Sigmoid colon (tissue), 6 donors: ENCODE measurements at regions not wholly inside any gene's neighbourhood (a gene's known extent, or its start where the extent isn't known, plus 50 kb on each side); places are given as distances from the start of the nearest gene placed in this dataset.
"Not testable (repeated sequence)": the region's sequence is repeated elsewhere in the genome, so short reads cannot be mapped to it uniquely, and the experiment has no call there.

Experiments
- DNase-seq: peaks from one replicate; pipeline ENCODE4 v3.0.0-alpha.2; 2019
- H3K27ac ChIP-seq, 4 donors: fragments of 200-600 bp; sonication (generic); one replicate each; pipeline ENCODE4 v1.5.1; 2016 to 2019; ENCODE audit warnings: mild to moderate bottlenecking in 1 of 4
- H3K27me3 ChIP-seq, 3 donors: fragments of 200-600 bp; sonication (generic); one replicate each; pipeline ENCODE4 v1.5.1; 2019; ENCODE audit warnings: mild to moderate bottlenecking in 1 of 3
- H3K36me3 ChIP-seq, 4 donors: fragments of 200-600 bp; sonication (generic); one replicate each; pipeline ENCODE4 v1.5.1; 2016 to 2019
- H3K4me1 ChIP-seq, 4 donors: fragments of 200-600 bp; sonication (generic); one replicate each; pipeline ENCODE4 v1.5.1; 2017 to 2019
- H3K4me3 ChIP-seq, 4 donors: fragments of 200-600 bp; sonication (generic); one replicate each; pipeline ENCODE4 v1.5.1; 2017 to 2019; ENCODE audit warnings: mild to moderate bottlenecking in 2 of 4, moderate library complexity in 1 of 4
- H3K9me3 ChIP-seq, 4 donors: fragments of 200-600 bp in 3 of 4; sonication (generic) in 3 of 4; one replicate each; pipeline versions ENCODE4 v1.5.1 to v1.6.1; 2013 to 2019
- CTCF ChIP-seq, 4 experiments: fragments of 450-650 bp in 3 of 4; fragments of 200-600 bp in 1 of 4; IDR thresholded peaks; one replicate each; pipeline ENCODE4 v1.5.1; 2016 to 2019; ENCODE audit warnings: antibody characterized with exemption in 4 of 4, mild to moderate bottlenecking in 3 of 4, moderate library complexity in 2 of 4
- EP300 ChIP-seq, 4 donors: sonication (generic); formaldehyde crosslinking; IDR thresholded peaks; one replicate each; pipeline ENCODE4 v1.6.1; 2017; ENCODE audit warnings: antibody characterized with exemption in 4 of 4
- POLR2A ChIP-seq, 2 donors: fragments of 450-650 bp; IDR thresholded peaks; one replicate each; pipeline ENCODE4 v1.6.1; 2016; ENCODE audit warnings: antibody characterized with exemption in 2 of 2, mild to moderate bottlenecking in 2 of 2, moderate library complexity in 2 of 2
- POLR2AphosphoS5 ChIP-seq, 4 donors: sonication (generic); formaldehyde crosslinking; IDR thresholded peaks; one replicate each; pipeline ENCODE4 v1.6.1; 2017; ENCODE audit warnings: antibody characterized with exemption in 4 of 4
- WGBS, 2 donors: extraction: QIAGEN DNeasy Blood & Tissue Kit; methylation state at CpG; one replicate each; pipeline ENCODE4 v1.1.7; 2013; 5-methylcytosine and 5-hydroxymethylcytosine counted together
- intact Hi-C: fragments of 100-400 bp; cut with DNase I; formaldehyde crosslinking; loops from one replicate; pipeline ENCODE4 v1.15.1; 2023
- donor health status: healthy with polysubstance abuse.
- donor health status: healthy.

DNA sequence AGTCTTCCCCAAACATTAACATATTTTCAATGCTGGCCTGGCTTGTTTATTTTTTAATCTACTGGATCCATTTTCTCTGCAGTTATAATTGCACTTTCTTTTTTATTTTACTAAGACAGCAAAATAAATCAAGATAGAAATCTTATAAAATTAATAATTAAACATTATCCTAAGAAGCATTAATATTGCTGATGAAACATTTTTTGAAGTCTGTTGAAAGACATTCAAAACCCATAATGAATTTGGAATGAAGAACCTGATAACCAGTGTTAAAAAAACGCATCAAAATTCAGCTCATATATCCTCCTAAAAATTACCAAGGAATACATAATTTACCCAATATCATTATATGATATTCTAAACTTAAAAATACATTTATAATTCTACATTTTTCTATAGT, 675.7 kb upstream of the PRMT6 start:
- TF ChIP-seq POLR2A (IDR thresholded peaks at IDR 0.05) = no peak
- TF ChIP-seq CTCF (IDR thresholded peaks at IDR 0.05) = no peak
- no peak for TF ChIP-seq EP300 (IDR thresholded peaks at IDR 0.05)
- no peak for TF ChIP-seq POLR2AphosphoS5 (IDR thresholded peaks at IDR 0.05)
- Histone ChIP-seq H3K4me1 (peaks cover 0 to 4% (median 0%) of the 10 kb centered on the region in 4 donors), H3K27ac (no peak overlapping the region), H3K36me3 (no peaks in the 10 kb centered on the region), H3K27me3 (no peaks in the 10 kb centered on the region), H3K4me3 (no peak overlapping the region), H3K9me3 (no peaks in the 10 kb centered on the region)
- 79 to 85% methylated on average over 1 of the region's 1 CpG for WGBS, 2 donors
- intact Hi-C loops = no loop called here
- DNase-seq = no peak

DNA sequence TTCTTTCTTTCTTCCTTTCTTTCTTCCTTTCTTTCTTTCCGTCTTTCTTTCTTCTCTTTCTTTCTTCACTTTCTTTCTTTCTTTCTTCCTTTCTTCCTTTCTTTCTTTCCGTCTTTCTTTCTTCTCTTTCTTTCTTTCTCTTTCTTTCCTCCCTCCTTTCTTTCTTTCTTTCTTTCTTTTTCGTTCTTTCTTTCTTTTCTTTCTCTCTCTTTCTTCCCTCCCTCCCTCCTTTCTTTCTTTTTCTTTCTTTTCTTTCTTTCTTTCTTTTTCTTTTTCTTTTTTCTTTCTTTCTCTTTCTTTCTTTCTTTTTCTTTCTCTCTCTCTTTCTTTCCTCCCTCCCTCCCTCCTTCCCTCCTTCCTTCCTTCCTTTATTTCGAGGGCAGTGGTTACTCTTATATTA, 667.3 kb upstream of the PRMT6 start:
- DNase-seq, intact Hi-C loops, H3K27me3 ChIP-seq, H3K27ac ChIP-seq, H3K4me3 ChIP-seq, H3K36me3 ChIP-seq, H3K9me3 ChIP-seq, H3K4me1 ChIP-seq: not testable (repeated sequence)
- 60 to 76% methylated on average over 4 of the region's 4 CpGs for WGBS, 2 donors

GRCh38 chr1:106393046-106393445, 663.4 kb upstream of the PRMT6 start:
- no peak overlapping the region for H3K4me3 ChIP-seq
- no peak overlapping the region for H3K27ac ChIP-seq
- TF ChIP-seq CTCF (IDR thresholded peaks at IDR 0.05) = no peak
- TF ChIP-seq EP300 (IDR thresholded peaks at IDR 0.05) = no peak
- no peak for TF ChIP-seq POLR2AphosphoS5 (IDR thresholded peaks at IDR 0.05)
- TF ChIP-seq POLR2A (IDR thresholded peaks at IDR 0.05) = no peak
- no peaks in the 10 kb centered on the region for H3K9me3 ChIP-seq
- H3K27me3 ChIP-seq = no peaks in the 10 kb centered on the region
- 55 to 84% methylated on average over 1 of the region's 1 CpG for WGBS, 2 donors
- DNase-seq = no peak
- intact Hi-C loops = no loop called here
- H3K4me1 ChIP-seq = no peaks in the 10 kb centered on the region
- H3K36me3 ChIP-seq = no peaks in the 10 kb centered on the region

GRCh38 chr1:106396020-106396419, 660.5 kb upstream of the PRMT6 start:
- Histone ChIP-seq H3K4me3 (no peak overlapping the region), H3K36me3 (no peaks in the 10 kb centered on the region), H3K27me3 (no peaks in the 10 kb centered on the region), H3K4me1 (no peaks in the 10 kb centered on the region), H3K9me3 (no peaks in the 10 kb centered on the region), H3K27ac (no peak overlapping the region)
- TF ChIP-seq POLR2A (IDR thresholded peaks at IDR 0.05) = no peak
- TF ChIP-seq POLR2AphosphoS5 (IDR thresholded peaks at IDR 0.05) = no peak
- no peak for TF ChIP-seq CTCF (IDR thresholded peaks at IDR 0.05)
- TF ChIP-seq EP300 (IDR thresholded peaks at IDR 0.05) = no peak
- intact Hi-C loops = no loop called here
- no peak for DNase-seq

GRCh38 chr1:106398391-106398790, 658.1 kb upstream of the PRMT6 start:
- intact Hi-C loops = no loop called here
- no peak for DNase-seq
- WGBS, 2 donors = 84 to 89% methylated on average over 5 of the region's 5 CpGs
- Histone ChIP-seq H3K4me1 (no peaks in the 10 kb centered on the region), H3K27me3 (no peaks in the 10 kb centered on the region), H3K9me3 (no peaks in the 10 kb centered on the region), H3K4me3 (no peak overlapping the region), H3K36me3 (no peaks in the 10 kb centered on the region), H3K27ac (no peak overlapping the region)
- no peak for TF ChIP-seq EP300 (IDR thresholded peaks at IDR 0.05)
- TF ChIP-seq POLR2AphosphoS5 (IDR thresholded peaks at IDR 0.05) = no peak
- no peak for TF ChIP-seq CTCF (IDR thresholded peaks at IDR 0.05)
- TF ChIP-seq POLR2A (IDR thresholded peaks at IDR 0.05) = no peak
